ENCODE measurements at regions not wholly inside any gene's neighbourhood (a gene's known extent, or its start where the extent isn't known, plus 50 kb on each side); places are given as distances from the start of the nearest gene placed in this dataset.

DNA sequence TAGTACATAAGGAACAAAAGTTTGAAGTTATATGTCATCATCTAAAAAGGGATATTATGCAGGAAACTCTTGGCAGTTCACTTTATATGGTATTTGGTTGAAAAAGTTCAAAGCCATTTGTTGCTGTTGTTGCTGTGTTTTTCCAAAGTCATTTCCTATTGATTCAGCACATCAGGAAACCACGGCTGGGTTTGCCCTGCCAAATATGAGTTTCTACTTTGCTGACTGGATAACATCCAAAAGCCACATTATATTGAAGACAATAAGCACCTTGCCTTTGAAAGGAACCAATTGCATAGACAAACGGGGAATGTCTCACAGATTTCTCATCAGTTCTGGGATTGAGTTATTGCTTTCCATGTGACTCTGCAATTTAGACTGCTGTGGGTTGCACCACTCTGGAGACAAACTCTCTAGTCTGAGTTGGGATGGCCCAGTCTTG, 206.1 kb downstream of the SLC39A8 start:
- no peak for TF ChIP-seq EP300 (IDR thresholded peaks at IDR 0.05)
- TF ChIP-seq, protein P1, sequence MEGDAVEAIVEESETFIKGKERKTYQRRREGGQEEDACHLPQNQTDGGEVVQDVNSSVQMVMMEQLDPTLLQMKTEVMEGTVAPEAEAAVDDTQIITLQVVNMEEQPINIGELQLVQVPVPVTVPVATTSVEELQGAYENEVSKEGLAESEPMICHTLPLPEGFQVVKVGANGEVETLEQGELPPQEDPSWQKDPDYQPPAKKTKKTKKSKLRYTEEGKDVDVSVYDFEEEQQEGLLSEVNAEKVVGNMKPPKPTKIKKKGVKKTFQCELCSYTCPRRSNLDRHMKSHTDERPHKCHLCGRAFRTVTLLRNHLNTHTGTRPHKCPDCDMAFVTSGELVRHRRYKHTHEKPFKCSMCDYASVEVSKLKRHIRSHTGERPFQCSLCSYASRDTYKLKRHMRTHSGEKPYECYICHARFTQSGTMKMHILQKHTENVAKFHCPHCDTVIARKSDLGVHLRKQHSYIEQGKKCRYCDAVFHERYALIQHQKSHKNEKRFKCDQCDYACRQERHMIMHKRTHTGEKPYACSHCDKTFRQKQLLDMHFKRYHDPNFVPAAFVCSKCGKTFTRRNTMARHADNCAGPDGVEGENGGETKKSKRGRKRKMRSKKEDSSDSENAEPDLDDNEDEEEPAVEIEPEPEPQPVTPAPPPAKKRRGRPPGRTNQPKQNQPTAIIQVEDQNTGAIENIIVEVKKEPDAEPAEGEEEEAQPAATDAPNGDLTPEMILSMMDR (IDR thresholded peaks at IDR 0.05) = no peak
